ENCODE measurements at regions not wholly inside any gene's neighbourhood (a gene's known extent, or its start where the extent isn't known, plus 50 kb on each side); places are given as distances from the start of the nearest gene placed in this dataset.

- DNase-seq (ENCODE audit: low read depth): peak; percentile 17
- TF ChIP-seq CTCF (IDR thresholded peaks at IDR 0.05; ENCODE audit: insufficient read depth, low read depth, low read length, missing control alignments): no peak
- no peak overlapping the region for H3K4me3 ChIP-seq (ENCODE audit: low read depth, low read length)
These were observed 57.8 kb upstream of the PLAC8 start for GRCh38 chr4:83172371-83172770.

GRCh38 chr4:83171436-83172039 is 57.0 kb upstream of the PLAC8 start:
- no peak for DNase-seq (ENCODE audit: low read depth)
- H3K4me3 ChIP-seq (ENCODE audit: low read depth, low read length): no peak overlapping the region
- no peak for TF ChIP-seq CTCF (IDR thresholded peaks at IDR 0.05; ENCODE audit: insufficient read depth, low read depth, low read length, missing control alignments)

GRCh38 chr4:83170952-83171399 is 56.4 kb upstream of the PLAC8 start:
- TF ChIP-seq CTCF (IDR thresholded peaks at IDR 0.05; ENCODE audit: insufficient read depth, low read depth, low read length, missing control alignments): no peak
- H3K4me3 ChIP-seq (ENCODE audit: low read depth, low read length): no peak overlapping the region
- peak; percentile 52 for DNase-seq (ENCODE audit: low read depth)
